IMR-90 (cell line): ENCODE measurements at regions not wholly inside any gene's neighbourhood (a gene's known extent, or its start where the extent isn't known, plus 50 kb on each side); places are given as distances from the start of the nearest gene placed in this dataset.

ENCODE experiments used
- ATAC-seq: fragments of 200-7000 bp; cut with Tn5 transposase; 2 replicates; pipeline ENCODE4 v1.9.1; 2020; ENCODE audit warnings: low read depth, mild to moderate bottlenecking, moderate library complexity
- BruUV-seq: library from RNA; stranded (reverse); fragments of 400-500 nt; replicated peaks from 2 replicates; lab custom pipeline; 2021; lab: Mats Ljungman, UMichigan
- CTCF ChIA-PET: fragments of 300-600 bp; formaldehyde crosslinking; extraction: SDS; loops from one replicate; lab custom pipeline; 2021; ENCODE audit warnings: antibody characterized with exemption; lab: Yijun Ruan, JAX
- POLR2A ChIA-PET: fragments of 300-600 bp; sonication (Branson Sonifier 250); formaldehyde crosslinking; loops from one replicate; lab custom pipeline; 2022; ENCODE audit warnings: antibody characterized with exemption; ENCODE audit not compliant: unreplicated experiment; lab: Charles Lee
- DNase-seq: peaks from one replicate; pipeline ENCODE4 v3.0.0; 2013
- H2AFZ ChIP-seq: replicated peaks from 2 replicates; pipeline ENCODE3; 2013; ENCODE audit warnings: low read length, mild to moderate bottlenecking; ENCODE audit not compliant: poor library complexity
- H2AK5ac ChIP-seq: 2 replicates; pipeline ENCODE4 v1.6.1; 2013; ENCODE audit warnings: low read depth, low read length, inconsistent platforms
- H2AK9ac ChIP-seq: replicated peaks from 2 replicates; pipeline ENCODE3; 2013; ENCODE audit warnings: mild to moderate bottlenecking, low read depth, low read length, moderate library complexity; ENCODE audit not compliant: poor library complexity
- H2BK120ac ChIP-seq: 2 replicates; pipeline ENCODE4 v1.6.1; 2013; ENCODE audit warnings: low read depth, low read length, inconsistent platforms
- H2BK15ac ChIP-seq: 3 replicates; pipeline ENCODE4 v1.6.1; 2013; ENCODE audit warnings: low read depth, low read length, inconsistent platforms
- H2BK20ac ChIP-seq: 2 replicates; pipeline ENCODE4 v1.6.1; 2013; ENCODE audit warnings: low read depth, mild to moderate bottlenecking, inconsistent platforms, low read length, moderate library complexity
- H2BK5ac ChIP-seq: 2 replicates; pipeline ENCODE4 v1.6.1; 2013; ENCODE audit warnings: mild to moderate bottlenecking, low read depth, low read length, inconsistent platforms; ENCODE audit not compliant: poor library complexity, severe bottlenecking
- H3K14ac ChIP-seq: replicated peaks from 2 replicates; pipeline ENCODE4 v1.6.1; 2013; ENCODE audit warnings: low read depth, low read length, inconsistent platforms
- H3K18ac ChIP-seq: 2 replicates; pipeline ENCODE4 v1.6.1; 2013; ENCODE audit warnings: low read depth, low read length, control low read depth
- H3K23ac ChIP-seq: 2 replicates; pipeline ENCODE4 v1.6.1; 2013; ENCODE audit warnings: low read depth, low read length, inconsistent platforms
- H3K27ac ChIP-seq: 2 replicates; pipeline ENCODE4 v1.5.1; 2013; ENCODE audit warnings: mild to moderate bottlenecking, control low read depth, low read length; ENCODE audit not compliant: insufficient read depth
- H3K27me3 ChIP-seq: 2 replicates; pipeline ENCODE4 v1.6.1; 2013; ENCODE audit warnings: low read length; ENCODE audit not compliant: control insufficient read depth, insufficient read depth
- H3K36me3 ChIP-seq: 2 replicates; pipeline ENCODE4 v1.6.1; 2013; ENCODE audit warnings: low read length, mixed read lengths; ENCODE audit not compliant: control insufficient read depth, insufficient read depth
- H3K4ac ChIP-seq: 2 replicates; pipeline ENCODE4 v1.6.1; 2013; ENCODE audit warnings: low read depth, low read length, inconsistent platforms
- H3K4me1 ChIP-seq: 2 replicates; pipeline ENCODE4 v1.6.1; 2013; ENCODE audit warnings: low read length, mixed read lengths; ENCODE audit not compliant: control insufficient read depth, insufficient read depth
- H3K4me2 ChIP-seq: 2 replicates; pipeline ENCODE4 v1.6.1; 2013; ENCODE audit warnings: low read depth, mild to moderate bottlenecking, control low read depth, low read length, moderate library complexity
- H3K4me3 ChIP-seq: 2 replicates; pipeline ENCODE4 v1.5.1; 2013; ENCODE audit warnings: low read depth, mild to moderate bottlenecking, control low read depth, low read length, moderate library complexity; ENCODE audit not compliant: insufficient read depth
- H3K56ac ChIP-seq: 2 replicates; pipeline ENCODE4 v1.6.1; 2013; ENCODE audit warnings: low read length, inconsistent platforms; ENCODE audit not compliant: insufficient read depth; ENCODE audit errors: extremely low read depth
- H3K79me1 ChIP-seq, 2 experiments: 2 replicates each; pipeline ENCODE4 v1.6.1; 2013; ENCODE audit warnings: low read length in 2 of 2, inconsistent platforms in 1 of 2, low read depth in 1 of 2
- H3K9ac ChIP-seq: 2 replicates; pipeline ENCODE4 v1.6.1; 2013; ENCODE audit warnings: low read depth, low read length, control low read depth
- H3K9me1 ChIP-seq: 2 replicates; pipeline ENCODE4 v1.6.1; 2013; ENCODE audit warnings: low read length, inconsistent platforms; ENCODE audit not compliant: insufficient read depth
- H3K9me3 ChIP-seq: 2 replicates; pipeline ENCODE4 v1.6.1; 2013; ENCODE audit warnings: low read length; ENCODE audit not compliant: control insufficient read depth, insufficient read depth
- H4K20me1 ChIP-seq: 2 replicates; pipeline ENCODE4 v1.6.1; 2013; ENCODE audit warnings: low read length, inconsistent platforms; ENCODE audit not compliant: insufficient read depth
- H4K5ac ChIP-seq: 2 replicates; pipeline ENCODE4 v1.6.1; 2013; ENCODE audit warnings: mild to moderate bottlenecking, low read depth, low read length, control low read depth
- H4K8ac ChIP-seq, 2 experiments: 2 replicates each; pipeline ENCODE4 v1.6.1; 2013; ENCODE audit warnings: low read depth in 2 of 2, low read length in 2 of 2, control low read depth in 1 of 2, inconsistent platforms in 1 of 2
- H4K91ac ChIP-seq: 2 replicates; pipeline ENCODE4 v1.6.1; 2013; ENCODE audit warnings: low read depth, low read length, inconsistent platforms; ENCODE audit not compliant: insufficient read depth
- BHLHE40 ChIP-seq: fragments of 150-350 bp; IDR thresholded peaks from 2 replicates; pipeline ENCODE4 v1.6.1; 2016; ENCODE audit warnings: mild to moderate bottlenecking, low read depth, low read length
- CEBPB ChIP-seq: IDR thresholded peaks from 2 replicates; pipeline ENCODE4 v1.6.1; 2012; ENCODE audit warnings: low read depth, low read length, improper control_type of control experiment
- CHD1 ChIP-seq: IDR thresholded peaks from 2 replicates; pipeline ENCODE4 v1.6.1; 2012; ENCODE audit warnings: low read depth, low read length, improper control_type of control experiment
- FOS ChIP-seq: fragments of 150-350 bp; IDR thresholded peaks from 2 replicates; pipeline ENCODE4 v1.6.1; 2016; ENCODE audit warnings: low read depth, low read length
- MAFK ChIP-seq: IDR thresholded peaks from 2 replicates; pipeline ENCODE4 v1.6.1; 2012; ENCODE audit warnings: low read depth, low read length, improper control_type of control experiment
- MXI1 ChIP-seq: IDR thresholded peaks from 2 replicates; pipeline ENCODE4 v1.6.1; 2012; ENCODE audit warnings: low read depth, mild to moderate bottlenecking, low read length, moderate library complexity, borderline replicate concordance
- POLR2A ChIP-seq: IDR thresholded peaks from 2 replicates; pipeline ENCODE4 v1.6.1; 2012; ENCODE audit warnings: mild to moderate bottlenecking, low read depth, low read length
- RAD21 ChIP-seq: IDR thresholded peaks from 2 replicates; pipeline ENCODE4 v1.6.1; 2012; ENCODE audit warnings: low read length, improper control_type of control experiment
- WGBS, 2 experiments: methylation state at CpG; one replicate each; pipeline versions ENCODE4 v1.1.5 to v1.1.7; 2013; ENCODE audit warnings: missing lambda C conversion rate in 2 of 2; ENCODE audit not compliant: insufficient read length in 1 of 2; ENCODE audit errors: extremely low coverage in 2 of 2; 5-methylcytosine and 5-hydroxymethylcytosine counted together
- dilution Hi-C: fragments of 300-500 bp; cut with HindIII; formaldehyde crosslinking; loops from one replicate; pipeline ENCODE4 v1.14.3; 2018; ENCODE audit warnings: low sequenced_read_pairs; ENCODE audit not compliant: unreplicated experiment
- in situ Hi-C: fragments of 300-500 bp; cut with MboI; formaldehyde crosslinking; loops from 3 replicates; pipeline ENCODE4 v1.14.3; 2019; ENCODE audit warnings: low sequenced_read_pairs, inconsistent platforms, mixed read lengths
- intact Hi-C: fragments of 100-400 bp; cut with micrococcal nuclease; formaldehyde crosslinking; loops from 2 replicates; pipeline ENCODE4 v1.10.0; 2022
- TF ChIP-seq, protein P1 (sequence below): fragments of 150-350 bp; IDR thresholded peaks from 2 replicates; pipeline ENCODE4 v1.6.1; 2017; ENCODE audit warnings: mild to moderate bottlenecking, antibody characterized with exemption, low read length, low read depth
- TF ChIP-seq, protein P2 (sequence below): conservative IDR thresholded peaks from 2 replicates; pipeline ENCODE4 v1.5.1; 2012; ENCODE audit warnings: mild to moderate bottlenecking, low read depth, low read length, improper control_type of control experiment
- TF ChIP-seq, protein P3 (sequence below): fragments of 150-350 bp; IDR thresholded peaks from 2 replicates; pipeline ENCODE4 v1.6.1; 2016; ENCODE audit warnings: low read depth, mild to moderate bottlenecking, low read length, moderate library complexity, borderline replicate concordance

DNA sequence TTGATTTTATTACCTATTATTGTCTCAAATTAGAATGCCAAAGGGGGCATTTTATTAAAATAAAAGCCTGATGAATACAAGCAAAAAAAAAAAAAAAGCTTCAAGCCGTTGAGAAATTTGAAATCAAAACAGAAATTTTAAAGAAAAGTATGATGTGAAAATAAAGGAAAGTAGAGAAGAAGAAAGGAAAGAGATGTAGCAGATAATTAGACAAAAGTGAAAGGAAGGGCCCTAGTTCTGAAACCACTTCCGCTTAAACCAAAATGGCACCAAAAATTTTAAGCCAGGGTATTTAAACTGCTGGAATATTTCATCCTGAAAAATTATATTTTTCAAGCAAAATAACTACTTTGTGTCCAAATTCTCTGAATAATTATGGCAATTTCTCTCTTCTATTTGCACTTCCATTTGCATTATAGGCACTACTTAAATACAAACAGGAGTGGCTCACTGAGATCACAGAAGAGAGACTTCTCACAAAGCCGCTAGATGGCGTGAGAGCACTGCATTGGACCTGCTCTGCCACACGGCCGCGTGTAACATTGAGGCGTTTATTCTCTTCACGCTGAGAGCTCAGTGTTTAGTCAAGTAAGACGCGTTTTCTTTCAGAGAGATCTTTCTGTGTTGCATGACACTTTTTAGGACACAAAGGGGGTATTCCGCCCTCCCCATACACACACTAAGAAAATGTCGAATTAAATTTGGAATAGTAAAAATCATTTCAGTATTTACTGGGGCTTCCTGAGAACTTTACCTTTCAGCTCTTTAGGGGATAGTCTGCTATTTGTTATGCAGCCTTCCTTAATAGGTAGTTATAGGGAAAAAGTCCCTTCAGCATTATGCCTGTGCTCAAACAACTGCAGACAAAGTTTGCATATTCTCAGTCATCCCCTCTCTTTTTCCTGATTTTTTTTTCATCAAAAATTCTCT, 368.4 kb upstream of the CCNH start (continued):
- TF ChIP-seq, protein P1, sequence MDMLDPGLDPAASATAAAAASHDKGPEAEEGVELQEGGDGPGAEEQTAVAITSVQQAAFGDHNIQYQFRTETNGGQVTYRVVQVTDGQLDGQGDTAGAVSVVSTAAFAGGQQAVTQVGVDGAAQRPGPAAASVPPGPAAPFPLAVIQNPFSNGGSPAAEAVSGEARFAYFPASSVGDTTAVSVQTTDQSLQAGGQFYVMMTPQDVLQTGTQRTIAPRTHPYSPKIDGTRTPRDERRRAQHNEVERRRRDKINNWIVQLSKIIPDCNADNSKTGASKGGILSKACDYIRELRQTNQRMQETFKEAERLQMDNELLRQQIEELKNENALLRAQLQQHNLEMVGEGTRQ: no peak
- no peak for TF ChIP-seq MAFK

GRCh38 chr5:87778876-87779275, 366.1 kb upstream of the CCNH start:
- no peak overlapping the region for H3K56ac ChIP-seq
- DNase-seq (no peak), ATAC-seq (no peak)
- no peak overlapping the region for H2BK15ac ChIP-seq
- no peak overlapping the region for H4K8ac ChIP-seq
- no peak overlapping the region for H2AFZ ChIP-seq
- H3K4me2 ChIP-seq: no peak overlapping the region
- no peaks in the 10 kb centered on the region for H3K79me1 ChIP-seq
- H4K20me1 ChIP-seq: no peaks in the 10 kb centered on the region
- in situ Hi-C loops: loop anchor here (10.0 kb wide), 1 partner anchor 936 kb away; no protein-coding TSS in a partner anchor
- WGBS, 2 experiments: no CpG with 5 or more reads among the region's 1 CpG
- intact Hi-C loops: loop anchor here (10.0 kb wide), 1 partner anchor 354 kb away; no protein-coding TSS in a partner anchor
- no peak overlapping the region for H3K23ac ChIP-seq
- H3K27me3 ChIP-seq: no peaks in the 10 kb centered on the region; the same call in 1 of the 2 replicates
- ChIA-PET POLR2A (no interaction called here), CTCF (interaction anchor here (1.4 kb wide), 1 partner anchor 912 kb away, joined by 4 read pairs; no protein-coding TSS in a partner anchor)
- H2AK9ac ChIP-seq: no peak overlapping the region
- no peak overlapping the region for H3K4ac ChIP-seq
- no peak overlapping the region for H3K4me3 ChIP-seq
- no peak overlapping the region for H3K9ac ChIP-seq
- no peaks in the 10 kb centered on the region for H3K4me1 ChIP-seq
- no peak overlapping the region for H3K27ac ChIP-seq
- H3K9me3 ChIP-seq: no peaks in the 10 kb centered on the region
- no peak overlapping the region for H2AK5ac ChIP-seq
- no peak overlapping the region for H3K14ac ChIP-seq
- no peak overlapping the region for H3K18ac ChIP-seq
- H2BK5ac ChIP-seq: no peak overlapping the region
- no peak overlapping the region for H2BK120ac ChIP-seq
- no peak overlapping the region for H2BK20ac ChIP-seq
- no peaks in the 10 kb centered on the region for H3K9me1 ChIP-seq
- dilution Hi-C loops: no loop called here
- H4K91ac ChIP-seq: no peak overlapping the region
- no peak overlapping the region for H4K5ac ChIP-seq
- H3K36me3 ChIP-seq: no peaks in the 10 kb centered on the region
- BruUV-seq: no TSS peak
- no peak for TF ChIP-seq RAD21
- TF ChIP-seq CHD1: no peak
- TF ChIP-seq, protein P1: no peak
- TF ChIP-seq, protein P2, sequence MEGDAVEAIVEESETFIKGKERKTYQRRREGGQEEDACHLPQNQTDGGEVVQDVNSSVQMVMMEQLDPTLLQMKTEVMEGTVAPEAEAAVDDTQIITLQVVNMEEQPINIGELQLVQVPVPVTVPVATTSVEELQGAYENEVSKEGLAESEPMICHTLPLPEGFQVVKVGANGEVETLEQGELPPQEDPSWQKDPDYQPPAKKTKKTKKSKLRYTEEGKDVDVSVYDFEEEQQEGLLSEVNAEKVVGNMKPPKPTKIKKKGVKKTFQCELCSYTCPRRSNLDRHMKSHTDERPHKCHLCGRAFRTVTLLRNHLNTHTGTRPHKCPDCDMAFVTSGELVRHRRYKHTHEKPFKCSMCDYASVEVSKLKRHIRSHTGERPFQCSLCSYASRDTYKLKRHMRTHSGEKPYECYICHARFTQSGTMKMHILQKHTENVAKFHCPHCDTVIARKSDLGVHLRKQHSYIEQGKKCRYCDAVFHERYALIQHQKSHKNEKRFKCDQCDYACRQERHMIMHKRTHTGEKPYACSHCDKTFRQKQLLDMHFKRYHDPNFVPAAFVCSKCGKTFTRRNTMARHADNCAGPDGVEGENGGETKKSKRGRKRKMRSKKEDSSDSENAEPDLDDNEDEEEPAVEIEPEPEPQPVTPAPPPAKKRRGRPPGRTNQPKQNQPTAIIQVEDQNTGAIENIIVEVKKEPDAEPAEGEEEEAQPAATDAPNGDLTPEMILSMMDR: no peak
- TF ChIP-seq POLR2A: no peak
- TF ChIP-seq BHLHE40: no peak
- no peak for TF ChIP-seq CEBPB
- no peak for TF ChIP-seq FOS
- TF ChIP-seq MXI1: no peak
- TF ChIP-seq, protein P3, sequence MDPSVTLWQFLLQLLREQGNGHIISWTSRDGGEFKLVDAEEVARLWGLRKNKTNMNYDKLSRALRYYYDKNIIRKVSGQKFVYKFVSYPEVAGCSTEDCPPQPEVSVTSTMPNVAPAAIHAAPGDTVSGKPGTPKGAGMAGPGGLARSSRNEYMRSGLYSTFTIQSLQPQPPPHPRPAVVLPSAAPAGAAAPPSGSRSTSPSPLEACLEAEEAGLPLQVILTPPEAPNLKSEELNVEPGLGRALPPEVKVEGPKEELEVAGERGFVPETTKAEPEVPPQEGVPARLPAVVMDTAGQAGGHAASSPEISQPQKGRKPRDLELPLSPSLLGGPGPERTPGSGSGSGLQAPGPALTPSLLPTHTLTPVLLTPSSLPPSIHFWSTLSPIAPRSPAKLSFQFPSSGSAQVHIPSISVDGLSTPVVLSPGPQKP: no peak
